ENCODE measurements at regions not wholly inside any gene's neighbourhood (a gene's known extent, or its start where the extent isn't known, plus 50 kb on each side); places are given as distances from the start of the nearest gene placed in this dataset.
"Not testable (repeated sequence)": the region's sequence is repeated elsewhere in the genome, so short reads cannot be mapped to it uniquely, and the experiment has no call there.

- intact Hi-C loops (cut with DNase I) = no loop called here
- TF ChIP-seq, protein P1, sequence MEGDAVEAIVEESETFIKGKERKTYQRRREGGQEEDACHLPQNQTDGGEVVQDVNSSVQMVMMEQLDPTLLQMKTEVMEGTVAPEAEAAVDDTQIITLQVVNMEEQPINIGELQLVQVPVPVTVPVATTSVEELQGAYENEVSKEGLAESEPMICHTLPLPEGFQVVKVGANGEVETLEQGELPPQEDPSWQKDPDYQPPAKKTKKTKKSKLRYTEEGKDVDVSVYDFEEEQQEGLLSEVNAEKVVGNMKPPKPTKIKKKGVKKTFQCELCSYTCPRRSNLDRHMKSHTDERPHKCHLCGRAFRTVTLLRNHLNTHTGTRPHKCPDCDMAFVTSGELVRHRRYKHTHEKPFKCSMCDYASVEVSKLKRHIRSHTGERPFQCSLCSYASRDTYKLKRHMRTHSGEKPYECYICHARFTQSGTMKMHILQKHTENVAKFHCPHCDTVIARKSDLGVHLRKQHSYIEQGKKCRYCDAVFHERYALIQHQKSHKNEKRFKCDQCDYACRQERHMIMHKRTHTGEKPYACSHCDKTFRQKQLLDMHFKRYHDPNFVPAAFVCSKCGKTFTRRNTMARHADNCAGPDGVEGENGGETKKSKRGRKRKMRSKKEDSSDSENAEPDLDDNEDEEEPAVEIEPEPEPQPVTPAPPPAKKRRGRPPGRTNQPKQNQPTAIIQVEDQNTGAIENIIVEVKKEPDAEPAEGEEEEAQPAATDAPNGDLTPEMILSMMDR (IDR thresholded peaks at IDR 0.05; ENCODE audit: borderline replicate concordance, extremely low read depth, insufficient read depth) = no peak
- Histone ChIP-seq H3K27me3 (ENCODE audit: control insufficient read depth, insufficient read depth, low read length) (no peaks in the 10 kb centered on the region), H3K9me3 (ENCODE audit: control insufficient read depth in 2 of 3, insufficient read depth in 1 of 3, low read length in 3 of 3) (peaks cover 0 to 4% (median 0%) of the 10 kb centered on the region in 3 donors), H3K4me3 (ENCODE audit: low read length in 3 of 3) (no peak overlapping the region), H3K36me3 (ENCODE audit: control insufficient read depth in 2 of 3, insufficient read depth in 3 of 3, low read length in 3 of 3) (no peaks in the 10 kb centered on the region), H3K4me1 (ENCODE audit: control insufficient read depth in 2 of 3, insufficient read depth in 2 of 3, low read depth in 1 of 3, low read length in 3 of 3) (no peaks in the 10 kb centered on the region), H3K27ac (ENCODE audit: low read depth in 2 of 2, low read length in 2 of 2) (no peak overlapping the region), H3K9ac (ENCODE audit: low read length in 3 of 3) (no peak overlapping the region)
- FAIRE-seq (no peak), DNase-seq (no peak)
Measured at GRCh38 chr13:54077569-54077968, 1049.0 kb downstream of the OLFM4 start.

DNA sequence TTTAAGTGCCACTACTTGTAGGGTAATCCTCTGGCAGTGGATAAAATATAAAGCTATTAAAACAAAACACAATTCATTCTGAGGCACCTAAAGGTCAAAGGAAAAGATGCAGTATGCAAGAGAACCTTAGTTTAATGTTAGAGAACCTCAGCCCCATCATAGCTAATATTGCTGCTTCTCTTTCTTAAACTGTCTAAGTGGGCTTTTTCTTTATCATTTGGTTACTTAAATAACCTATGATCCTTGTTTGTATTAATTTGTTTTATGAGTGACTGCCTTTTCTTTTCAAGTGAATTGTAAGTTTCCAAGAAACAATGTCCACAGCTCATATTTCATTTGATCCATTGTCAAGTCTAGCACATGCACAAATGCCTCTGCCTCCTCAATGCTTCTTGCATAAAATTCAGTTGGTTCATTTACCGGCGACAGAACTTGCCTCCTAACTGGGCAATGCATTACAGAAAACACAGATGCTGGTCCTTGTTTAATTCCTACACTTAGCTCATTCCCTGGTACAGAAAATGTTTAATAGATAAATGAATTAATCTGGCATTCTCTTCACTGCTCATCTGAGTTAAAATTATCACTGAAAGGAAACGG, 1049.8 kb downstream of the OLFM4 start:
- Histone ChIP-seq H3K27me3 (ENCODE audit: control insufficient read depth, insufficient read depth, low read length) (no peaks in the 10 kb centered on the region), H3K27ac (ENCODE audit: low read depth in 2 of 2, low read length in 2 of 2) (no peak overlapping the region), H3K36me3 (ENCODE audit: control insufficient read depth in 2 of 3, insufficient read depth in 3 of 3, low read length in 3 of 3) (no peaks in the 10 kb centered on the region), H3K9ac (ENCODE audit: low read length in 3 of 3) (no peak overlapping the region), H3K4me3 (ENCODE audit: low read length in 3 of 3) (no peak overlapping the region), H3K9me3 (ENCODE audit: control insufficient read depth in 2 of 3, insufficient read depth in 1 of 3, low read length in 3 of 3) (peaks cover 0 to 4% (median 0%) of the 10 kb centered on the region in 3 donors), H3K4me1 (ENCODE audit: control insufficient read depth in 2 of 3, insufficient read depth in 2 of 3, low read depth in 1 of 3, low read length in 3 of 3) (no peaks in the 10 kb centered on the region)
- TF ChIP-seq, protein P1 (IDR thresholded peaks at IDR 0.05; ENCODE audit: borderline replicate concordance, extremely low read depth, insufficient read depth) = no peak
- FAIRE-seq (no peak), DNase-seq (no peak)
- intact Hi-C loops (cut with DNase I) = no loop called here

GRCh38 chr13:54082309-54082708, 1053.7 kb downstream of the OLFM4 start:
- H3K27ac ChIP-seq (ENCODE audit: low read depth in 2 of 2, low read length in 2 of 2); FAIRE-seq: not testable (repeated sequence)

DNA sequence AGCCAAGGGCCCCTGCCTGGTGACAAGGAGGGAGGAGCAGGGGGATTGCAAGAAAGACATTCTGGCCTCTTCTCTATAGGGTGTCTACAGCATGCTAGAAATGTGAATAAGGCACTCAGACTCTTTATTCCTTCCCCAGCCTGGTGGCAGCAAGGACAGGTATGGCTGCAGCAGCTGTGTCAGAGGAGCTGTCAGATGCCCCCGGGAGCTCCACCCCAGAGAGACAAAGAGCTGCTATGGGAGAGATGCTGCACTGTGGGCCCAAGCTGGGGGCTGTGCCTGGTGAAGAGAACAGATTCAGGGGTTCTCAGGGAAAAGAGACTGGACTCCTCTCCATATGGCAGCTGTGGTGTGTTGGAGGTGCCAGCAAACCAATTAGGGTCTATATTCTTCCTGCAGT, 1063.3 kb downstream of the OLFM4 start:
- FAIRE-seq (no peak), DNase-seq (peak in 1 of 5 donors; percentile 16)
- Histone ChIP-seq H3K27ac (ENCODE audit: low read depth in 2 of 2, low read length in 2 of 2) (no peak overlapping the region), H3K4me1 (ENCODE audit: control insufficient read depth in 2 of 3, insufficient read depth in 2 of 3, low read depth in 1 of 3, low read length in 3 of 3) (no peaks in the 10 kb centered on the region), H3K27me3 (ENCODE audit: control insufficient read depth, insufficient read depth, low read length) (no peaks in the 10 kb centered on the region), H3K9ac (ENCODE audit: low read length in 3 of 3) (no peak overlapping the region), H3K4me3 (ENCODE audit: low read length in 3 of 3) (no peak overlapping the region), H3K36me3 (ENCODE audit: control insufficient read depth in 2 of 3, insufficient read depth in 3 of 3, low read length in 3 of 3) (no peaks in the 10 kb centered on the region), H3K9me3 (ENCODE audit: control insufficient read depth in 2 of 3, insufficient read depth in 1 of 3, low read length in 3 of 3) (no peaks in the 10 kb centered on the region)
- TF ChIP-seq, protein P1 (IDR thresholded peaks at IDR 0.05; ENCODE audit: borderline replicate concordance, extremely low read depth, insufficient read depth) = no peak
- intact Hi-C loops (cut with DNase I) = no loop called here

More at GRCh38 chr13:54082309-54082708, 1053.7 kb downstream of the OLFM4 start:
- DNase-seq; H3K4me1 ChIP-seq (ENCODE audit: control insufficient read depth in 2 of 3, insufficient read depth in 2 of 3, low read depth in 1 of 3, low read length in 3 of 3); intact Hi-C loops (cut with DNase I); H3K36me3 ChIP-seq (ENCODE audit: control insufficient read depth in 2 of 3, insufficient read depth in 3 of 3, low read length in 3 of 3); H3K4me3 ChIP-seq (ENCODE audit: low read length in 3 of 3); H3K9ac ChIP-seq (ENCODE audit: low read length in 3 of 3); H3K27me3 ChIP-seq (ENCODE audit: control insufficient read depth, insufficient read depth, low read length); H3K9me3 ChIP-seq (ENCODE audit: control insufficient read depth in 2 of 3, insufficient read depth in 1 of 3, low read length in 3 of 3): not testable (repeated sequence)

Data from kidney (tissue), 13 donors.